Neuronal stem cell (in vitro differentiated cells): ENCODE measurements at regions not wholly inside any gene's neighbourhood (a gene's known extent, or its start where the extent isn't known, plus 50 kb on each side); places are given as distances from the start of the nearest gene placed in this dataset.

Source experiments
- DNase-seq: peaks from one replicate; pipeline ENCODE4 v3.0.0-alpha.2; 2013; ENCODE audit warnings: low spot score
- H2AFZ ChIP-seq: one replicate; pipeline ENCODE4 v1.6.1; 2013; ENCODE audit warnings: mild to moderate bottlenecking, low read length, inconsistent platforms
- H2AK5ac ChIP-seq: 2 replicates; pipeline ENCODE4 v1.6.1; 2013; ENCODE audit warnings: low read depth, mild to moderate bottlenecking, inconsistent platforms, low read length, moderate library complexity, mixed read lengths
- H2BK120ac ChIP-seq: 2 replicates; pipeline ENCODE4 v1.6.1; 2013; ENCODE audit warnings: low read depth, mild to moderate bottlenecking, inconsistent platforms, low read length, moderate library complexity, mixed read lengths
- H2BK12ac ChIP-seq: one replicate; pipeline ENCODE4 v1.6.1; 2013; ENCODE audit warnings: low read length, inconsistent platforms
- H2BK15ac ChIP-seq: 2 replicates; pipeline ENCODE4 v1.6.1; 2013; ENCODE audit warnings: mild to moderate bottlenecking, low read length, inconsistent platforms, mixed read lengths
- H2BK5ac ChIP-seq: one replicate; pipeline ENCODE4 v1.6.1; 2013; ENCODE audit warnings: inconsistent platforms, mild to moderate bottlenecking, low read length, moderate library complexity
- H3K14ac ChIP-seq: one replicate; pipeline ENCODE4 v1.6.1; 2013; ENCODE audit warnings: low read length, inconsistent platforms
- H3K18ac ChIP-seq: 2 replicates; pipeline ENCODE4 v1.6.1; 2013; ENCODE audit warnings: low read length, inconsistent platforms
- H3K23ac ChIP-seq: 2 replicates; pipeline ENCODE4 v1.6.1; 2013; ENCODE audit warnings: low read depth, mild to moderate bottlenecking, mixed read lengths, low read length, inconsistent platforms; ENCODE audit not compliant: poor library complexity
- H3K27ac ChIP-seq: replicated peaks from 3 replicates; pipeline ENCODE4 v1.5.1; 2013; ENCODE audit warnings: low read length, inconsistent platforms
- H3K27me3 ChIP-seq, 3 experiments: 2 replicates each; pipeline ENCODE4 v1.6.1; 2013; ENCODE audit warnings: low read length in 3 of 3, mild to moderate bottlenecking in 2 of 3, inconsistent platforms in 1 of 3, low read depth in 1 of 3, mixed read lengths in 1 of 3, moderate library complexity in 1 of 3; ENCODE audit not compliant: control insufficient read depth in 3 of 3, insufficient read depth in 3 of 3
- H3K36me3 ChIP-seq, 2 donors: replicated peaks in 1 of 2; 2 replicates each; pipeline ENCODE4 v1.6.1; 2013; ENCODE audit warnings: low read length in 2 of 2; ENCODE audit not compliant: control insufficient read depth in 2 of 2, insufficient read depth in 2 of 2
- H3K4ac ChIP-seq: 2 replicates; pipeline ENCODE4 v1.6.1; 2013; ENCODE audit warnings: inconsistent platforms, mild to moderate bottlenecking, low read length, moderate library complexity
- H3K4me1 ChIP-seq, 2 donors: 1 replicate in 1 of 2; 2 replicates in 1 of 2; pipeline ENCODE4 v1.6.1; 2013; ENCODE audit warnings: low read length in 2 of 2, low read depth in 1 of 2; ENCODE audit not compliant: control insufficient read depth in 2 of 2, insufficient read depth in 1 of 2
- H3K4me2 ChIP-seq: one replicate; pipeline ENCODE4 v1.6.1; 2013; ENCODE audit warnings: mild to moderate bottlenecking, low read length, inconsistent platforms; ENCODE audit not compliant: insufficient read depth, poor library complexity, severe bottlenecking
- H3K4me3 ChIP-seq, 2 donors: 2 replicates each; pipeline ENCODE4 v1.5.1; 2013; ENCODE audit warnings: low read length in 2 of 2, mild to moderate bottlenecking in 2 of 2, inconsistent platforms in 1 of 2, moderate library complexity in 1 of 2
- H3K79me1 ChIP-seq: one replicate; pipeline ENCODE4 v1.6.1; 2013; ENCODE audit warnings: low read depth, mild to moderate bottlenecking, inconsistent platforms, low read length, moderate library complexity
- H3K9ac ChIP-seq: one replicate; pipeline ENCODE4 v1.6.1; 2013; ENCODE audit warnings: mild to moderate bottlenecking, low read depth, low read length, inconsistent platforms; ENCODE audit not compliant: poor library complexity
- H3K9me3 ChIP-seq, 2 donors: replicated peaks in 1 of 2; 2 replicates each; pipeline versions ENCODE3 to v1.6.1; 2013; ENCODE audit warnings: low read length in 2 of 2, mild to moderate bottlenecking in 2 of 2, inconsistent platforms in 1 of 2, low read depth in 1 of 2, mixed read lengths in 1 of 2, moderate library complexity in 1 of 2; ENCODE audit not compliant: control insufficient read depth in 2 of 2, insufficient read depth in 1 of 2
- H4K8ac ChIP-seq: one replicate; pipeline ENCODE4 v1.6.1; 2013; ENCODE audit warnings: low read depth, mild to moderate bottlenecking, inconsistent platforms, low read length, moderate library complexity
- H4K91ac ChIP-seq: one replicate; pipeline ENCODE4 v1.6.1; 2013; ENCODE audit warnings: low read length, low read depth, mild to moderate bottlenecking, inconsistent platforms; ENCODE audit not compliant: poor library complexity
- WGBS, 2 donors: extraction: QIAGEN DNeasy Blood & Tissue Kit; methylation state at CpG; one replicate each; pipeline ENCODE4 v1.1.7; 2013; ENCODE audit warnings: missing lambda C conversion rate in 2 of 2, mixed read lengths in 1 of 2; ENCODE audit not compliant: insufficient read length in 2 of 2, insufficient replicate concordance in 1 of 2; ENCODE audit errors: extremely low coverage in 2 of 2; 5-methylcytosine and 5-hydroxymethylcytosine counted together

GRCh38 chr4:15349965-15350364, 77.9 kb upstream of the C1QTNF7 start:
- no CpG with 5 or more reads among the region's 1 CpG for WGBS, 2 donors
- Histone ChIP-seq H2BK12ac (no peak overlapping the region), H2AK5ac (no peak overlapping the region), H3K14ac (no peak overlapping the region), H3K4ac (no peak overlapping the region), H3K79me1 (no peaks in the 10 kb centered on the region), H3K4me2 (no peak overlapping the region), H3K27ac (no peak overlapping the region), H3K4me3 (no peak overlapping the region), H3K18ac (no peak overlapping the region), H3K23ac (no peak overlapping the region), H3K36me3 (no peaks in the 10 kb centered on the region), H3K9ac (no peak overlapping the region), H2BK120ac (no peak overlapping the region), H2AFZ (peak overlapping the region; percentile 14), H4K91ac (no peak overlapping the region), H3K9me3 (no peaks in the 10 kb centered on the region), H3K4me1 (peaks cover 0 to 14% of the 10 kb centered on the region in 2 donors), H2BK5ac (no peak overlapping the region), H3K27me3 (no peaks in the 10 kb centered on the region), H4K8ac (no peak overlapping the region), H2BK15ac (no peak overlapping the region)
- DNase-seq: no peak

DNA sequence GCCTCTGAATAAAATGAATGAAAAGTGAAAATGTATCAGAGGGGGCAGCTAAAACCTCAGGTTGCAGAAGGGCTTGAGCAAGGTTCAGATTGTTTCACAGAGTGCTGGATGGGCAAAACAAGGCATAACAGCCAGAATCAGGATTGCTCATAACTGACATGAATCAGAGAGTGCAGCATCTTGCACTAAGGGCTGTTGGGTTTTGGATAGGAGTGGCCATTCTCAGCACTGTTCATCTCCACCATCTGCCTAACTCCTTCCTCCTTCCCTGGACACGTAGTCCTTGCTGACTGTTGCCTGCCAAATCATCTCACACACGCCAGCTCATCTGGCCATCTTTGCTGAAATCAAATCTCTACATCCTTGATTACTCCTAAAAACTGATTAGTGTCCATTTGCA, 75.3 kb upstream of the C1QTNF7 start:
- Histone ChIP-seq H2BK15ac (no peak overlapping the region), H3K4ac (no peak overlapping the region), H3K4me2 (no peak overlapping the region), H3K4me1 (peaks cover 0 to 14% of the 10 kb centered on the region in 2 donors), H3K36me3 (no peaks in the 10 kb centered on the region), H2BK5ac (no peak overlapping the region), H2BK120ac (no peak overlapping the region), H3K23ac (no peak overlapping the region), H4K91ac (no peak overlapping the region), H3K27me3 (no peaks in the 10 kb centered on the region), H3K79me1 (no peaks in the 10 kb centered on the region), H2BK12ac (no peak overlapping the region), H3K18ac (no peak overlapping the region), H3K9ac (no peak overlapping the region), H3K9me3 (no peaks in the 10 kb centered on the region), H2AFZ (no peak overlapping the region), H3K27ac (no peak overlapping the region), H3K4me3 (no peak overlapping the region), H3K14ac (no peak overlapping the region), H4K8ac (no peak overlapping the region), H2AK5ac (no peak overlapping the region)
- no CpG with 5 or more reads among the region's 2 CpGs for WGBS, 2 donors
- no peak for DNase-seq

DNA sequence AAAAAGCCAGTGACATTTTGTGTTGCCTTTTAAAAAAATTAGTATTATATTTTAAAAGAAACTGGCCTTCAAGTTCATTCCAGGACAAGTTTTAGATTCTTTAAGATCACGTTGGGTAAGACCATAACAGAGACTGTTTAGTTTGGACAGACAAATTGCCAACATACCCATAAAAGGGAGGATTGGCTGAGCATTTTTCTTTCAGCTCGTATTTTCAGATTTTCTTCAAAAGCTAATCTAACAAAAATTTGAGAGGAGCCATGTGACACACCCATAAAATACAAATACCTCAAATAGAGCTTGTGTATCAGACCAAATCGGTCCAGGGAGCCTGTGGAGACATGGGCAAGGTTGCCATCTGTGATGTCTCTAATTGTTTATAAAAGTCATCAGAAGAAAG, 74.6 kb upstream of the C1QTNF7 start:
- no peak overlapping the region for H2BK12ac ChIP-seq
- H3K36me3 ChIP-seq: no peaks in the 10 kb centered on the region
- WGBS, 2 donors: no CpG with 5 or more reads among the region's 3 CpGs
- no peaks in the 10 kb centered on the region for H3K79me1 ChIP-seq
- no peak overlapping the region for H3K14ac ChIP-seq
- no peaks in the 10 kb centered on the region for H3K27me3 ChIP-seq
- H3K9me3 ChIP-seq: no peaks in the 10 kb centered on the region
- no peak overlapping the region for H4K91ac ChIP-seq
- H2AFZ ChIP-seq: no peak overlapping the region
- H3K4me3 ChIP-seq: no peak overlapping the region
- no peak overlapping the region for H2BK5ac ChIP-seq
- H3K4me2 ChIP-seq: no peak overlapping the region
- H2BK15ac ChIP-seq: no peak overlapping the region
- H3K4me1 ChIP-seq: peaks cover 0 to 14% of the 10 kb centered on the region in 2 donors
- no peak overlapping the region for H2AK5ac ChIP-seq
- H3K23ac ChIP-seq: no peak overlapping the region
- no peak overlapping the region for H2BK120ac ChIP-seq
- H4K8ac ChIP-seq: no peak overlapping the region
- H3K4ac ChIP-seq: no peak overlapping the region
- no peak overlapping the region for H3K9ac ChIP-seq
- no peak overlapping the region for H3K18ac ChIP-seq
- no peak for DNase-seq
- H3K27ac ChIP-seq: no peak overlapping the region

- H2BK5ac ChIP-seq: no peak overlapping the region
- no peak for DNase-seq
These were observed 73.2 kb upstream of the C1QTNF7 start for GRCh38 chr4:15354371-15355297.

More at GRCh38 chr4:15354371-15355297, 73.2 kb upstream of the C1QTNF7 start:
- H4K91ac ChIP-seq: no peak overlapping the region
- no peak overlapping the region for H3K18ac ChIP-seq
- no peaks in the 10 kb centered on the region for H3K9me3 ChIP-seq
- peaks cover 0 to 6% of the 10 kb centered on the region in 2 donors for H3K4me1 ChIP-seq
- H3K36me3 ChIP-seq: no peaks in the 10 kb centered on the region
- H3K14ac ChIP-seq: no peak overlapping the region
- no peak overlapping the region for H2BK15ac ChIP-seq
- no peak overlapping the region for H3K4me3 ChIP-seq
- H2AK5ac ChIP-seq: no peak overlapping the region
- H3K9ac ChIP-seq: no peak overlapping the region
- H3K4me2 ChIP-seq: no peak overlapping the region
- no peaks in the 10 kb centered on the region for H3K27me3 ChIP-seq
- WGBS, 2 donors: no CpG with 5 or more reads among the region's 8 CpGs
- no peak overlapping the region for H3K27ac ChIP-seq
- H4K8ac ChIP-seq: no peak overlapping the region
- no peak overlapping the region for H3K4ac ChIP-seq
- no peak overlapping the region for H3K23ac ChIP-seq
- no peak overlapping the region for H2AFZ ChIP-seq
- H2BK12ac ChIP-seq: no peak overlapping the region
- no peaks in the 10 kb centered on the region for H3K79me1 ChIP-seq
- no peak overlapping the region for H2BK120ac ChIP-seq
